HUES6 (cell line): ENCODE measurements at regions not wholly inside any gene's neighbourhood (a gene's known extent, or its start where the extent isn't known, plus 50 kb on each side); places are given as distances from the start of the nearest gene placed in this dataset.

Source experiments
- H3K27ac ChIP-seq: 2 replicates; pipeline ENCODE4 v1.7.0; 2013; ENCODE audit warnings: low read depth, mild to moderate bottlenecking, low read length, inconsistent platforms
- H3K27me3 ChIP-seq: 2 replicates; pipeline ENCODE4 v1.6.1; 2013; ENCODE audit warnings: low read length; ENCODE audit not compliant: control insufficient read depth, insufficient read depth
- H3K36me3 ChIP-seq: 2 replicates; pipeline ENCODE4 v1.6.1; 2013; ENCODE audit warnings: low read length; ENCODE audit not compliant: control insufficient read depth, insufficient read depth
- H3K4me1 ChIP-seq: 2 replicates; pipeline ENCODE4 v1.6.1; 2013; ENCODE audit warnings: low read length; ENCODE audit not compliant: control insufficient read depth, insufficient read depth
- H3K4me3 ChIP-seq: 2 replicates; pipeline ENCODE4 v1.5.1; 2013; ENCODE audit warnings: low read depth, low read length
- H3K9ac ChIP-seq: one replicate; pipeline ENCODE4 v1.6.1; 2013; ENCODE audit warnings: mild to moderate bottlenecking, low read length
- H3K9me3 ChIP-seq: 2 replicates; pipeline ENCODE4 v1.6.1; 2013; ENCODE audit warnings: low read depth, low read length; ENCODE audit not compliant: control insufficient read depth, insufficient read depth

DNA sequence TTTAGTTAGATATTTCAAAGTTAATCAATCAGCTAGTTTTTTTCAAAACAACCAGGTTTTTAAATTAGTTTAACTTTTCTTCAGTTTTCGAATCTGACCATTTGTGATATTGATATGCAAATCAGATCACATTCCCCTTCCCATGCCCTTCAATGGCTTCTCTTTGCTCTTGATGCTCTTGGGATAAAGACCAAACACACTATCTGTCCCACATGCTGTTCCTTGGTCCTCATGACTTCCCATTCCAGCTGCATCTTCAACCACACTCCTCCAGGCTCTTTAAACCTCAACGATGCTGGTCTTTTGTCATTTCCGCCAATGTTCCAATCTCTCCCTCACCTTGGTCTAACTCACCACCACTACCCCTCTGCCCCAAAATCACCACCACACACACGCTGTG, 285.8 kb downstream of the LMX1A start:
- Histone ChIP-seq H3K9me3 (no peaks in the 10 kb centered on the region), H3K27me3 (no peaks in the 10 kb centered on the region), H3K4me3 (no peak overlapping the region), H3K27ac (no peak overlapping the region), H3K9ac (no peak overlapping the region), H3K4me1 (peaks cover 16% of the 10 kb centered on the region), H3K36me3 (no peaks in the 10 kb centered on the region)

DNA sequence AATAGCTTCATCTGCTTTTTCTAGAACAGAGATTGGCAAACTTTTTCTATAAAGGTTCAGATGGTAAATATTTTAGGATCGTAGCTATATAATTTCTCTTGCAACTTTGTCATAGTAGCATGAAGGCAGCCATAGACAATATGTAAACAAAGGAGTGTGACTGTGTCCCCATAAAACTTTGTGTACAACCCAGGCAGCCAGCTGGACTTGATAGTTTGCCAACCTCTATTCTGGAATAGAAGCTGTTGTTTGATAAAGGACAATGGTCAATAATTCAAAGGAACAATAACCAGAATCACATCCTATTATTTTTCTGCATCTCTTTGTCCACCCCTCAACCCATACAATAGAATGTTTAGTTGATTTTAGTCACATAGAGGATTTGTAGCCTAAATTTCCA, 286.7 kb downstream of the LMX1A start:
- H3K27me3 ChIP-seq = no peaks in the 10 kb centered on the region
- no peaks in the 10 kb centered on the region for H3K9me3 ChIP-seq
- peaks cover 16% of the 10 kb centered on the region for H3K4me1 ChIP-seq
- H3K36me3 ChIP-seq = no peaks in the 10 kb centered on the region
- no peak overlapping the region for H3K9ac ChIP-seq
- H3K27ac ChIP-seq = no peak overlapping the region
- no peak overlapping the region for H3K4me3 ChIP-seq

DNA sequence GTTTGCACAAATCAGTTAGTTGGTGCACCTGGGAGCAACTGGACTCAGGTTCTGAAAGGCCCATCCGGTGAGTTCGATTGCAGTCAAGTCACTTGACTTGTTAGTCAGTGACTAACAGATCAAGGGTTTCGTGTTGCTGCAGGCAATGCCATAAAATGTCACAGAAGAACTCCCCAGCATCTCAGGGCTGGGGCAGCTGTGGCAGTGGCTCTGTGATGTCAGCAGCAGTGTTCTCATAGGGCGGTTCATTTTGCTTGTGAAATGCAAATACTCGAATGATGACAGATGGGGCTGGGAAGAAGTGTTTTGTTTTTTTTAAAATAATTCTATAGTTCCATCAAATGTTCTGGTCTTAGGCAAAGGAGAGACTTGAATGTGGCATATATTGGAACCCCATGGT, 287.8 kb downstream of the LMX1A start:
- Histone ChIP-seq H3K4me1 (peaks cover 16% of the 10 kb centered on the region), H3K4me3 (no peak overlapping the region), H3K36me3 (no peaks in the 10 kb centered on the region), H3K27ac (no peak overlapping the region), H3K27me3 (no peaks in the 10 kb centered on the region; the same call in 1 of the 2 replicates), H3K9ac (no peak overlapping the region), H3K9me3 (no peaks in the 10 kb centered on the region)

DNA sequence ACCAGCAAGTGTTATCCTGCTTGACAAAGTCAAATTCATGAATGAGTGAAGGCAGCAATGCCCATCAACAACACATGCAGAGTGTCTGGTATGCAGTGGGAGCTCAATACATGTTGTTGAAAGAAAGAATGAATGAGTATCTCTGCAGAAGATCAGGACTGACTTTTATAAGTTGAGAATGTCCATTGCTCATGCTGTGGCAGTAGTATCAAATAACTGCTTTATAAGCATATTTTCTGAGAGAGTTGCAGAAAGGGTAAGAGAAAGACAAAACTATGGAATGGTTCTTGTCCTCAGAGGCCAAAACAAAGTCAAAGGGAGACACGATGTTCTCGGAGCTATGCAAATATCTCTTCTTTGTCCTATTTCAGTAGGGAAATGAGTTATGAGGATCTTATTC, 288.7 kb downstream of the LMX1A start:
- H3K4me1 ChIP-seq = peaks cover 11% of the 10 kb centered on the region
- no peaks in the 10 kb centered on the region for H3K9me3 ChIP-seq
- H3K27ac ChIP-seq = no peak overlapping the region
- H3K27me3 ChIP-seq = peaks cover 9% of the 10 kb centered on the region; the same call in 1 of the 2 replicates
- H3K36me3 ChIP-seq = no peaks in the 10 kb centered on the region
- no peak overlapping the region for H3K4me3 ChIP-seq
- no peak overlapping the region for H3K9ac ChIP-seq

DNA sequence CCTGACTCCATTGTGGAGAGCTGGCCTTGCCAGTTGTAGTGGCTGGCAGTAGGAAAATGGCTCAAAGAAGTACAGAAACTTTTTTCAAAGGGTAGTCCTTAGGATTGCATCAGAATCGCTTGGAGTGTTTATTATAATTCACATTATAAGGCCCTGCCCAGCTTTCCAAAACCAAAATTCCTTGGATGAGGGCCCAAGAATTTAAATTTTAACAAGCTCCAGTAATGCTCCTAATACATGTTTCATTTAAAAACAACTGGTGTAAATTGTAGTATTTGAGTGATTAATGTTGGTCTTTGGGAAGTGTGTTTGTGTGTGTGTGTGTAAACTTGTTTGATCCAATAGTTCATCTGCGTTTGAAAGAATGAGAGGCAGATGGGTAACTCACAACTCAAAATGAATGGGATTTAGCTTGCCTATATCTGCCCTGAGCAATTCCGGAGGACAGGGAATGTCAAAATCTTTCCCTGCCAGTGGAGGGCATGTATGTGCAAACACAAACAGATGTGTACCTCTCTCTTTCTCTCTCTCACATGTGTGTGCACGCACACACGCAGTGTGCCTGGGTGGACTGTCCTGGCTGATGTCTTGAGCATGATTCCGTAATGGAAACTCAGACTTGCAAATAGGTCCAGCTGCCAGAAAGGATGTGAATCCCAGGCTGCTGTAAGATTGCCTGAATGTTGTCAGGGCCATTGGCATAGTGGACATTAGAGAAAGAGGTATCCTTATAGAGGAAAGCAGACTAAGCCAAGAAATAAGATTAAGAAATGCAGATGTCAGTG, 293.1 kb downstream of the LMX1A start:
- Histone ChIP-seq H3K27me3 (peaks cover 25% of the 10 kb centered on the region), H3K27ac (no peak overlapping the region)

GRCh38 chr1:165062346-165062745, 294.2 kb downstream of the LMX1A start:
- Histone ChIP-seq H3K36me3 (no peaks in the 10 kb centered on the region), H3K9ac (no peak overlapping the region), H3K4me3 (no peak overlapping the region), H3K9me3 (no peaks in the 10 kb centered on the region), H3K4me1 (peaks cover 5% of the 10 kb centered on the region; the same call in 1 of the 2 replicates), H3K27me3 (peaks cover 25% of the 10 kb centered on the region), H3K27ac (no peak overlapping the region)

More for the DNA sequence above, 293.1 kb downstream of the LMX1A start:
- Histone ChIP-seq H3K36me3 (no peaks in the 10 kb centered on the region), H3K9me3 (no peaks in the 10 kb centered on the region), H3K9ac (no peak overlapping the region), H3K4me1 (peaks cover 5% of the 10 kb centered on the region; the same call in 1 of the 2 replicates), H3K4me3 (no peak overlapping the region)

GRCh38 chr1:165060285-165060793, 296.2 kb downstream of the LMX1A start:
- no peaks in the 10 kb centered on the region for H3K9me3 ChIP-seq
- H3K9ac ChIP-seq = no peak overlapping the region
- peaks cover 25% of the 10 kb centered on the region for H3K27me3 ChIP-seq
- no peak overlapping the region for H3K27ac ChIP-seq
- H3K4me1 ChIP-seq = peaks cover 5% of the 10 kb centered on the region; the same call in 1 of the 2 replicates
- no peak overlapping the region for H3K4me3 ChIP-seq
- no peaks in the 10 kb centered on the region for H3K36me3 ChIP-seq

- Histone ChIP-seq H3K27ac (no peak overlapping the region), H3K4me3 (no peak overlapping the region), H3K27me3 (peaks cover 17% of the 10 kb centered on the region), H3K4me1 (peaks cover 19% of the 10 kb centered on the region), H3K9ac (no peak overlapping the region), H3K36me3 (no peaks in the 10 kb centered on the region), H3K9me3 (no peaks in the 10 kb centered on the region)
Observed at GRCh38 chr1:165057956-165058355, 298.6 kb downstream of the LMX1A start.

DNA sequence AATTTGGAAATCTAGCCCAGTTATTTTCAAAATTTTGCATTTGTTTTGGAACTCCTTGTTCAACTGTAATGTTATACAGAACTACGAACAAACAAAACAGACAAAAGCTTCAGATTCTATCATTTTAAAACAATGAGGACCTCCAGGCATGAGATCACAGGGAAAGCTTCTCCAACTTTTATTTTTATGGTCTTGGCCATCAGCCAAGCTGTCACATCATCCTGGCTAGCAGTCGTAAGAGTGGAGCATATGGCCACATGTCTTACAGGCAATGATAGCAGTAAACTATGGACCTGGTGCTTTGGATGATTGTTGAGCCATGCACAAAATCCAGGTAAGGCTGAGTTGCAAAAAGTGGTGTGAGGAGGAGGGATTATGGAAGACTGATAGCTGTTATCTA, 299.6 kb downstream of the LMX1A start:
- Histone ChIP-seq H3K4me3 (no peak overlapping the region), H3K9ac (no peak overlapping the region), H3K4me1 (peaks cover 23% of the 10 kb centered on the region), H3K36me3 (no peaks in the 10 kb centered on the region), H3K9me3 (no peaks in the 10 kb centered on the region), H3K27me3 (peaks cover 12% of the 10 kb centered on the region), H3K27ac (no peak overlapping the region)

- Histone ChIP-seq H3K36me3 (no peaks in the 10 kb centered on the region), H3K9ac (no peak overlapping the region), H3K27ac (no peak overlapping the region), H3K4me3 (no peak overlapping the region), H3K27me3 (0 out of 2 replicates have a peak, but pooled peaks cover 5% of the 10 kb centered on the region), H3K9me3 (no peaks in the 10 kb centered on the region), H3K4me1 (peaks cover 23% of the 10 kb centered on the region)
Observed at GRCh38 chr1:165055581-165055980, 300.9 kb downstream of the LMX1A start.

DNA sequence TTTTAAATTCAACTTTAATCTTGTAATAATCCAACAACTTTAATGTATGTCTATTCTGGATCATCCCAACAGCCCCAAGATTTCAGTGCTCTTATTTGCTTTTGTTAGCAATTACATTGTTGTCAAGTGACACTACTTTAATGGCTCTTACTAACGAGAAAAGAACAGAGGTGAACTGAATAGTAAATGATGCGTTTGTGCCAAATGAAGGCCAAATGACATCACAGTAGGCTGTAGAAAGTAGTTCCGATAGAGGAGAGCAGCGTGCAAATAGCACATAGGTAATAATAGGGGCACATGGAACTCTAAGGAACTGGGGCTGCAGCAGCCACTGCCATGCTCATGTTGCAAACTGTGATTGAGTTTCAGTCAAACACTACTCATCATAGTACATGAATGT, 301.9 kb downstream of the LMX1A start:
- H3K9me3 ChIP-seq = no peaks in the 10 kb centered on the region
- no peak overlapping the region for H3K4me3 ChIP-seq
- no peaks in the 10 kb centered on the region for H3K27me3 ChIP-seq
- peaks cover 23% of the 10 kb centered on the region for H3K4me1 ChIP-seq
- no peaks in the 10 kb centered on the region for H3K36me3 ChIP-seq
- H3K9ac ChIP-seq = no peak overlapping the region
- no peak overlapping the region for H3K27ac ChIP-seq
